ENCODE measurements at regions not wholly inside any gene's neighbourhood (a gene's known extent, or its start where the extent isn't known, plus 50 kb on each side); places are given as distances from the start of the nearest gene placed in this dataset.
"Not testable (repeated sequence)": the region's sequence is repeated elsewhere in the genome, so short reads cannot be mapped to it uniquely, and the experiment has no call there.

- no peak for DNase-seq
- H3K4me3 Mint-ChIP-seq = no peak overlapping the region
- H3K27me3 Mint-ChIP-seq = no peaks in the 10 kb centered on the region
- H3K9me3 Mint-ChIP-seq = peaks cover 4 to 13% of the 10 kb centered on the region in 2 donors
- no peaks in the 10 kb centered on the region for H3K4me1 Mint-ChIP-seq
- H3K27ac Mint-ChIP-seq = no peak overlapping the region
- ATAC-seq = no peak
These were observed 795.7 kb downstream of the LTN1 start for GRCh38 chr21:28196981-28197380.

GRCh38 chr21:28193189-28193588, 799.5 kb downstream of the LTN1 start:
- no peak overlapping the region for H3K4me3 Mint-ChIP-seq
- no peaks in the 10 kb centered on the region for H3K27me3 Mint-ChIP-seq
- peaks cover 4 to 13% of the 10 kb centered on the region in 2 donors for H3K9me3 Mint-ChIP-seq
- H3K4me1 Mint-ChIP-seq = no peaks in the 10 kb centered on the region
- DNase-seq (no peak), ATAC-seq (no peak)
- H3K27ac Mint-ChIP-seq = no peak overlapping the region

- Mint-ChIP-seq H3K27ac (peak overlapping the region in 1 of 2 donors; percentile 67), H3K27me3 (no peaks in the 10 kb centered on the region), H3K4me1 (no peaks in the 10 kb centered on the region), H3K9me3 (no peaks in the 10 kb centered on the region), H3K4me3 (no peak overlapping the region)
- ATAC-seq (no peak), DNase-seq (no peak)
These were observed 806.1 kb downstream of the LTN1 start for GRCh38 chr21:28186604-28187003.

GRCh38 chr21:28181730-28182129, 810.9 kb downstream of the LTN1 start:
- H3K4me1 Mint-ChIP-seq = no peaks in the 10 kb centered on the region
- H3K27ac Mint-ChIP-seq = no peak overlapping the region
- no peaks in the 10 kb centered on the region for H3K9me3 Mint-ChIP-seq
- no peak for ATAC-seq
- DNase-seq = no peak
- no peak overlapping the region for H3K4me3 Mint-ChIP-seq
- no peaks in the 10 kb centered on the region for H3K27me3 Mint-ChIP-seq

- ATAC-seq (no peak), DNase-seq (no peak)
- Mint-ChIP-seq H3K27ac (no peak overlapping the region), H3K4me3 (no peak overlapping the region), H3K4me1 (no peaks in the 10 kb centered on the region), H3K9me3 (no peaks in the 10 kb centered on the region), H3K27me3 (no peaks in the 10 kb centered on the region)
These were observed 813.5 kb downstream of the LTN1 start for GRCh38 chr21:28179136-28179535.

GRCh38 chr21:28177124-28177523, 815.6 kb downstream of the LTN1 start:
- Mint-ChIP-seq H3K4me3 (no peak overlapping the region), H3K9me3 (no peaks in the 10 kb centered on the region), H3K27ac (no peak overlapping the region), H3K4me1 (no peaks in the 10 kb centered on the region), H3K27me3 (no peaks in the 10 kb centered on the region)
- DNase-seq = no peak
- no peak for ATAC-seq

GRCh38 chr21:28174701-28175100, 818.0 kb downstream of the LTN1 start:
- DNase-seq (no peak), ATAC-seq (no peak)
- Mint-ChIP-seq H3K9me3 (no peaks in the 10 kb centered on the region), H3K27me3 (no peaks in the 10 kb centered on the region), H3K27ac (no peak overlapping the region), H3K4me3 (no peak overlapping the region), H3K4me1 (no peaks in the 10 kb centered on the region)

- H3K27ac Mint-ChIP-seq = peak overlapping the region in 1 of 2 donors; percentile 1
- H3K4me1 Mint-ChIP-seq = no peaks in the 10 kb centered on the region
- no peak for ATAC-seq
- H3K9me3 Mint-ChIP-seq = no peaks in the 10 kb centered on the region
- DNase-seq = no peak
- H3K4me3 Mint-ChIP-seq = no peak overlapping the region
- no peaks in the 10 kb centered on the region for H3K27me3 Mint-ChIP-seq
These were observed 818.7 kb downstream of the LTN1 start for GRCh38 chr21:28174006-28174405.

- H3K4me3 Mint-ChIP-seq = no peak overlapping the region
- no peaks in the 10 kb centered on the region for H3K9me3 Mint-ChIP-seq
- H3K27me3 Mint-ChIP-seq = no peaks in the 10 kb centered on the region
- no peaks in the 10 kb centered on the region for H3K4me1 Mint-ChIP-seq
- ATAC-seq (no peak), DNase-seq (no peak)
- H3K27ac Mint-ChIP-seq = no peak overlapping the region
These were observed 820.3 kb downstream of the LTN1 start for GRCh38 chr21:28172376-28172775.

GRCh38 chr21:28167366-28167765, 825.3 kb downstream of the LTN1 start:
- no peak for ATAC-seq
- Mint-ChIP-seq H3K27ac (no peak overlapping the region), H3K4me1 (no peaks in the 10 kb centered on the region), H3K27me3 (no peaks in the 10 kb centered on the region), H3K4me3 (no peak overlapping the region), H3K9me3 (peaks cover 3 to 9% of the 10 kb centered on the region in 2 donors)
- no peak for DNase-seq

GRCh38 chr21:28164519-28164918, 828.2 kb downstream of the LTN1 start:
- H3K27me3 Mint-ChIP-seq, DNase-seq, H3K4me3 Mint-ChIP-seq, H3K27ac Mint-ChIP-seq, H3K4me1 Mint-ChIP-seq, ATAC-seq: not testable (repeated sequence)
- H3K9me3 Mint-ChIP-seq = peaks cover 10% of the 10 kb centered on the region in 2 donors

- Mint-ChIP-seq H3K9me3 (peaks cover 10% of the 10 kb centered on the region in 2 donors), H3K27ac (peak overlapping the region in 1 of 2 donors; percentile 46)
- not testable (repeated sequence) for H3K27me3 Mint-ChIP-seq, H3K4me1 Mint-ChIP-seq, ATAC-seq, H3K4me3 Mint-ChIP-seq, DNase-seq
These were observed 830.6 kb downstream of the LTN1 start for GRCh38 chr21:28162052-28162451.

- Mint-ChIP-seq H3K4me1 (no peaks in the 10 kb centered on the region), H3K27me3 (no peaks in the 10 kb centered on the region), H3K27ac (no peak overlapping the region), H3K9me3 (peaks cover 10% of the 10 kb centered on the region in 2 donors), H3K4me3 (no peak overlapping the region)
- no peak for DNase-seq
- ATAC-seq = no peak
These were observed 832.3 kb downstream of the LTN1 start for GRCh38 chr21:28160378-28160777.

GRCh38 chr21:28159396-28159795, 833.3 kb downstream of the LTN1 start:
- DNase-seq = no peak
- Mint-ChIP-seq H3K27me3 (no peaks in the 10 kb centered on the region), H3K27ac (no peak overlapping the region)

GRCh38 chr21:28156590-28156989, 836.1 kb downstream of the LTN1 start:
- no peaks in the 10 kb centered on the region for H3K27me3 Mint-ChIP-seq
- no peak overlapping the region for H3K4me3 Mint-ChIP-seq
- ATAC-seq (no peak), DNase-seq (no peak)
- no peak overlapping the region for H3K27ac Mint-ChIP-seq
- no peaks in the 10 kb centered on the region for H3K4me1 Mint-ChIP-seq
- no peaks in the 10 kb centered on the region for H3K9me3 Mint-ChIP-seq

More at GRCh38 chr21:28159396-28159795, 833.3 kb downstream of the LTN1 start:
- Mint-ChIP-seq H3K4me1 (no peaks in the 10 kb centered on the region), H3K9me3 (peaks cover 10% of the 10 kb centered on the region in 2 donors), H3K4me3 (no peak overlapping the region)
- ATAC-seq = no peak

GRCh38 chr21:28154121-28154520, 838.6 kb downstream of the LTN1 start:
- no peak overlapping the region for H3K27ac Mint-ChIP-seq
- no peak for ATAC-seq
- no peak overlapping the region for H3K4me3 Mint-ChIP-seq
- H3K9me3 Mint-ChIP-seq = no peaks in the 10 kb centered on the region
- no peaks in the 10 kb centered on the region for H3K27me3 Mint-ChIP-seq
- H3K4me1 Mint-ChIP-seq = no peaks in the 10 kb centered on the region
- no peak for DNase-seq

- H3K27me3 Mint-ChIP-seq = no peaks in the 10 kb centered on the region
- ATAC-seq (no peak), DNase-seq (no peak)
- H3K27ac Mint-ChIP-seq = peak overlapping the region in 1 of 2 donors; percentile 54
- no peak overlapping the region for H3K4me3 Mint-ChIP-seq
- no peaks in the 10 kb centered on the region for H3K4me1 Mint-ChIP-seq
- no peaks in the 10 kb centered on the region for H3K9me3 Mint-ChIP-seq
These were observed 839.9 kb downstream of the LTN1 start for GRCh38 chr21:28152732-28153131.
